HG03066 (cell line): ENCODE measurements at regions not wholly inside any gene's neighbourhood (a gene's known extent, or its start where the extent isn't known, plus 50 kb on each side); places are given as distances from the start of the nearest gene placed in this dataset.
"Not testable (repeated sequence)": the region's sequence is repeated elsewhere in the genome, so short reads cannot be mapped to it uniquely, and the experiment has no call there.

Experiments used
- ATAC-seq: cut with Tn5 transposase; IDR thresholded peaks from one replicate; pipeline ENCODE4 v1.9.1; 2021; ENCODE audit warnings: low read depth; ENCODE audit not compliant: unreplicated experiment

DNA sequence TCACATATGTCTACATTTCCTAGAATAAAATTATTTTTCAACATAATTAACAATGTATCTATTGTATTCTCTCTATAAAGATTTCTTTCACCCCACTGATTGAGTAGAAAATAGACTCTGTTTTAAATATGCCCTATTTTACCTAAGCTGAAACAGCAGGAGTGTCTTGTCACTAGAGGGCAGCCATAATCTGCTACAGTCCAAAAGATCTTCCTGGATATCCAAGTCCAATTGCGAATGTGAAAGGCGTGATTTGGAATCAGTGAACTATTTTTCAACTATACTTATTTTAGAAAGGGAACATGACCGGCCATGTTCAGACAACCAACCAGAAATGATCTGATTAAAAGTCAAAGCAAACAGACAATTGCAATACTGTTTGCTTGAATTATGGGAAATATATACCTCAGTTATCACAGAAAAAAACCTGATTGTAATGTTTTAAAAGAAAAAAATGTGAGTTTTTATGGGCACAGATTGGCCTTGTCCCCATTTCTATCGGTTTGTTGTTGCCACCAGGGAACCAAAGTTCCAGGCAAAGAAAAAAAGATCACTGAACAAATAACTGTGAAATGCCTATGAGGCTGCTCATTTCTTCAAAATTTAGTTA lies 1211.0 kb upstream of the ADGRL4 start:
- ATAC-seq, result no peak

DNA sequence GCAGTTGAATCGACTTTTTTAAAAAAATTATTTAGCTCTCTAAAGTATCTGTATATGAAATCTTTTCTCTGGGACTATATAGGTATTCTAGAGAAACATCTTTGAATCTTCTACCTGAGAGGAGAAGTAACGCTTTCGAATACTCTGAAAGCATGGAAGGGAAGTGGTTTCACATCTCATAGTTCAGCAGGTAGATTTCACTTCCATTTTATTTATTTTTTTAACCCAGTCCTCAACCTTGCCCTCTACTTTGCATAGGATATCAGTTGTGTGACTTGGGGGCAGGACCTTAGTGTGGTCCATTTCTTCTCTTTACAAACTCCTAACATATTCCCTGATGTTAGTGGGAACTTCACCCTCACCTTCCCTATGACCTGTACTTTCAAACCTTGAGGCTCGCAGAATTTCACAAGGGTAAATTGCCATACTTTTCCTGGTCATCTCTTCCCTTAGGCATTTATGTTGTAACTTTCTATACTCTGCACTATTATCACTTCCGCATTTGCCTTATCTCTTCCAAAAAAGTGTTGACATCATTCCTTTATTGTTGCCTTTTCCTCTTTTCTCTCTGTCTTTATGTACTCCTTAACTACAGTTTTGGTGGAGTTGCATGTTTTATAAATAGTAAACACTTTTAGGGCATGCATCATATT lies 1208.5 kb upstream of the ADGRL4 start:
- ATAC-seq, result no peak

DNA sequence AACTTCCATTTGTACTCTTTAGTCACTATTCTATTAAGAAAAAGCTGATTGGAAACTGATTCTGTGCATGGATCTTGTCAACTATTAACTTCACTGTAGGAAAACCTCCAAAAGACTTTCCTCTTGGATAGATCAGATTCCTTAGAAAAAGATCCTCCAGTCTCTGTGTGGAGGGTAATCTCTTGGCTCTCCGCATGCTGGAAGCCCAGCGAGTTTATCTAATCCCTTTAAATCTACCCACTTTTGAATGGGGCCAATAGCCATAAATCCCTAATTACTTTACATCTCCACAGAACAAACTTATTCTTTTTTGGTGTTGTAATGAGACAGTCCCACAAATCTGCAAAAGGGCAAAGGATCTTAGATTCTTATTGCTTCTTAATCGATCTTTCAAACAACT lies 1206.4 kb upstream of the ADGRL4 start:
- no peak for ATAC-seq

DNA sequence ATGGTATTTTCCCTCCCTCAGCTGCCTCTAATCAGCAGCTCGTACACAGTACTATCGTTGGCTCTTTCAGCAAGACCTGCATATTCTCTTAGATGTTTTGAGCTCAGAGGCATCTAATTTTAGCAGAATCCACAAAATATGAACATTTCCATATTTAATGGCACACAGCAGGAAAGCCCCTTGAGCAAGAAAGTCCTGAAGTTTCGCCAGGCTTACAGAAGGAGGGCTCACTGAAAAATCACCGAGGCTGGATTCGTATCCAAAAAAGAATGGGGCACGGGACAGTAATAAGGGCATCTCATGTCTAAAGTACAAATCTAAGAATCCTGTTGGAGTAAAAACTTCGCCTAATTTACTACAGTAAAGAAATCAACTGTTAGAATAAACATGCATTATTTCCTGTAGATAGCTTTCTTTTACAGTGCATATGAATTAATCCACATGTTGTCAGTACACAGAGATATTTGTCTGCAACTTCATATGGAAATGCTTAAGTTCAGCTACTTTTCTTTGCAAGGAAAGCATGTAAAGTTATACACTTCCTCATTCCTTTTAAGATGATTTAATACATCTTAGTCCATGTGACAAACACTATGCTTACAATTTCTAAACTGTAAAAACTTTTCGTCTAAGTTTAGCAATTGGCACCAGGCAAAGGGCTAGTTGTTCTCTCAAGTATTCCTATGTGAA lies 1205.3 kb upstream of the ADGRL4 start:
- no peak for ATAC-seq

DNA sequence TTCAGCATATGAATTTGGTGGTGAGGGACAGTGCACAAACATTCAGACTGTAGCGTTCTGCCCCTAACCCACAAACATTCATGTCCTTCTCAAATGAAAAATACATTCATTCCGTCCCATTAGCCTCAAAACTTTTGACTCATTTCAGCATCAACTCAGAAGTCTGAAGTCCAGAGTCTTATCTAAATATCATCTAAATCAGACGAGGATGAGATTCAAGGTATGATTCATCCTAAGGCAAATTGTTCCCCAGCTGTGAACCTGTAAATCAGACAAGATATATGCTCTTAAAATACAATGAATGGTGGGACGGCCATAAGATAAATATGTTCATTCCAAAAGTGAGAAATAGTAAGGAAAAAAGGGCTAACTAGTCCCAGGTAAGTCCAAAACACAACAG lies 1195.6 kb upstream of the ADGRL4 start:
- ATAC-seq, result no peak

DNA sequence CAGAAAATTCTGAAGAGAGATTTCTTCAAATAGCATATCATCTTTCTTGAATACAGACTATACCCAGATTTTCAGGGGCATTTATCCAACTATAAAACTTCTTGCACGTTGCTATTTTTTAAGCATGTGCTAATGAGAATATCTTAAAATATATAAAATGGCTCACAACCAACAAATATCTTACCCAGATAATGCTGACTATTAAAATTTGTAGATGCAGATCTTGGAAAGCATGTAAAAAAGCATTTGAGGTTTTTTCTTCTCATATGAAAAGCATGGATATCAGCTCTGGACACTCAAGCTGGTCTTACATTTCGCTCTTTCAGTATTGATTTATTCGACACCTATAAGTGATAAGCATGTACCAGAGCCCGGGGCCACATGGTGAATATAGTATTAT lies 1187.7 kb upstream of the ADGRL4 start:
- no peak for ATAC-seq

DNA sequence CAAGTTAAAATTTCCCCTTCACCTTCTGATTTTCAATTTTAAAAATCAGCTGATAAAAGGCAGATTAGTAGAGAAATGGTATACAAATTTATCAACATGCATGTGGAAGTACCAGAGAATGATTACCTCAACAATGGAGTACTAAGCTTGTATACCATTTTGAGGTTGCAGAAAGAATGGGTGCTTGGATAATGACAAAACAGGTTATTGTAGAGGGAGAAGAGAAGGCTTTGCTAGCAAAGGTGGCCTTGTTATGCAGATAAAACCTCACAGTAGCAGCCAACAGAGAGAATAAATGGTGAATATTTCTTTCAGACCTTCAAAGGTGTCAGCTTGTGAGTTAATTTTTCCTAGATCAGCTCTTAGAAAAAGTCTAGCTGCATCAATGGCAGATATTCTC lies 1174.9 kb upstream of the ADGRL4 start:
- no peak for ATAC-seq

DNA sequence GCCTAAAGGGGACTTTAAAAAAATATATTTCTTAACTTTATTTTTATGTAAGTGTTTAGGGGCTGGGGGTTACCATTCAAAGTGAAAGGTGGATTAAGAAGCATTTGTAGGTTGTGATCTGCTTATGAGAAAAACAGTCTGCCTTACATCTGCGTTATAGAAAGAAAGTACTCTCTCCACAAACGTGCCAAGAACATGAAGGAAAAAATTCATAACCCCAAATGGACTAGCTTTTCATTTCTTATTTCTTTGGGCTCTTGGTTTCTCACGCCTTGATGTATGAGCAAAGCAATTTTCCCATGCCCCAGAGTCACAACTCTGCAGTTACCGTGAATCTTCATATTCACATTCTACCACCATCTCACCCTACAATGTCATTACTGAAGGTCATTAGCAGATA lies 1165.1 kb upstream of the ADGRL4 start:
- no peak for ATAC-seq

DNA sequence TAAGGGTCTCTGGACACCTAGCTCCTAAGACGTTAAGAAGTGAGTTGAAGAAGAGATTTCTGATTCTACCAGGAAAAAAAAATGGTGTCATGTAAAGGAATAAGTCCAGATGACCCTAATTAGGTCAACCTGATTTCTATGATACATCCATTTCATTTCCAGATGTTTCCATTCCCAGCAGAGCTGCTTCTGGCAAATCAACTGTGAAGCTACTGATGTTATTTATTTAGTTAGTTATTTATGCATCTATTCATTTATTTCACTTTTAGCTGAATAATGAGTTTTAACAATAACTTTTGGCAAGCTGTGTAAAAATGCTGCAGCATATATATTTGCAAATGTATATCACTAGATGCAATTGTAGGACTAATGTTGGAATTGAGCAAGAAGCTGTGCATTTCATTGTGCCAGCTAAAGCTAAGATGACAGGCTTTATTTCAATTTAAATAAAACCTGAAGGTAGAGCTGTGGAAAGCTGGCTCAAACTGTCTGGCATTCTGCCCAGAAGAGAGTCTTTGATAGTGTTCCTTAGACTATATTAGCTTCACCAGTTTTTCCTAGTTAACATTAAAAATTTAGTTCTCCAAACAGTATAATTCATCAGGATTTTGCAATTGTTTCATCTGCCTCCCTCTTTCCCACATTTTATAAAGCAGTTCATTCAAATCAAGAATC lies 1164.4 kb upstream of the ADGRL4 start:
- no peak for ATAC-seq

DNA sequence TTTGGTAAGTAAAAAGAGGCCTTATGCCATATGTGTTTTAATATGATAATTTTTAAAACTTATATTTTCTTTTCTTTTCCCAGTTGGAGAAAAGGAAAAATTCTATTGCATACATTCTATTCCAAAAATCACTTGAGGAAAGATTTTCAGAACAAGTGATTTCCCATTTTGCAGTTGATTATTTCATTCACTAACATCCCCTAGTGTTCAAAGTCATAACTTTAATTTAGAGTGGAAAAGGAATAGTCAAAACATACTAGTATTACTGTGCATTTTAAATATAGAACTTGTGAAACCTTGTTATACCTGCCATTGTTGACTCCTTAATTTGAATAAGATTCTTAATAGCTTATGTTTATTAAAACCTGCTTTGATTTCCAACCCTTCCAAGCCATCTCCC lies 1157.6 kb upstream of the ADGRL4 start:
- no peak for ATAC-seq

DNA sequence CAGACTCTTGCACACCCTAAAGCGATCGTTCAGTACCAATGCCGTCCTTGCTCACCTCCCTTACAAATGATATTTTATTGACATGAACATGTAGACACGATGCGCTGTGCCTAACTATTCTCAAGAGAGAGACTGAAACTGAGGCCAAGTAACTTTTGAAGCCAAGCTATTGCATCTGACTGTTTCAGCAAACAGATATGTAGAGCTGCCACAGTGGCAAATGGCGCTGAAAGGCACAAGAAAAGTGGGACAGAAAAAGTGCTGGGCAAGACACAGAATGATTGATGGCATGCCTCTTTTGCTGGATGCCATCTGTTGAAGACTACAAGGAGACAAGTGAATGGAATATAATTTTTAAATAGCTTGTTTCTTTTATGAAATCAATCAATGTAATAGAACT lies 1157.2 kb upstream of the ADGRL4 start:
- no peak for ATAC-seq

DNA sequence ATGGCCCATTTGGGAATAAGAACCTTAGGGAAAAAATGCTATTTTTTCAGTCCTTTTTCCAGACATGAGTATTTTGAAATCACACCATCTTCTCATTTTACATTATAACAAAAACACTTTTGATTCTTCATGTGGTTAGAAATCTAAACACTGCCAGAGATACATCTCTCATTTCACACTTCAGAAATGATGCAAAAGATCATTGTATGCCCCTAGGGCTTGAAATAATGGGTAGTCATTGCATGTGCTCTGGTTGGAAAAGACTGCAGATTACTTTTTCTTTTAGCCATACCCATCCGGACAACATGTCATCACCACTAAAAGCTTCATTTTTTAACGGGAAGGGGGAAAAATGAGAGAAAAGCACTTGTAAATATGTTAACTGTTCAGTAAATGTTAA lies 1152.2 kb upstream of the ADGRL4 start:
- ATAC-seq, result no peak

DNA sequence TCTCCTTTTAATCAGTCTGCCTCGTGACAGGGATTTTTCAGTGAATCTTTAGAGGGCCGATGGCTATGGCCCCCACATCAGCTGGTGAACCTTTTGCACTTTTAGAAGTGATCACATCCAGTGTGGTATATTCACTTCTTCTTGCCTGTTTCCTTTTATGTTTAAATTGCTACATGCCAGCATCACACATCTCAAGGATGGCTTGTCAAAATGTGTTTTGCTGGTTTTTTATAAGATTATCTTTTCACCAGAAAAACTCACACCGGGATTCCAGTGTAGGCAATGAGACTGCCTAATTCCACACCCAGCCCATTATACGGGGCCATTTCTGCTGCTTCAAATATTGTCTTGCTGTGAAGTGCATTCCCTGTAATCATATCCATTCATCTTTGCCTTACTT lies 1151.7 kb upstream of the ADGRL4 start:
- no peak for ATAC-seq

DNA sequence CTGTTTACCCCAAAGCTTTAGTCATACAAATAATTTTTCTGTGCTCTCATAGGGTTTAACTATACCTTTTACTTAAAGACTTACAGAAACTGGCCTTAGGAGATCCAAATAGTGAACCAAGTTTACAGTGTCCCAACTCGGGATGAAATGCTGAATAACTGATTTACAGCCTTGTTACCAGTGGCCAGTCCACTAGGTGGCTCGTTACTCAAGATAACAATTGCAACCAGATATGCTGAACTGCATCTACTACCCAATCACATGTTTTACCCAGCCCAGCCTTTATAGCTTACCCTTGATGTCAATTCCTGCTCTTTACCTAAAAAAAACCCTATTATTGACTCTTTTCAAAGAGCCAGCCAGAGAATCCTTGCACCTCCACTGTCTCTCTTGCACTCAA lies 1148.8 kb upstream of the ADGRL4 start:
- no peak for ATAC-seq

DNA sequence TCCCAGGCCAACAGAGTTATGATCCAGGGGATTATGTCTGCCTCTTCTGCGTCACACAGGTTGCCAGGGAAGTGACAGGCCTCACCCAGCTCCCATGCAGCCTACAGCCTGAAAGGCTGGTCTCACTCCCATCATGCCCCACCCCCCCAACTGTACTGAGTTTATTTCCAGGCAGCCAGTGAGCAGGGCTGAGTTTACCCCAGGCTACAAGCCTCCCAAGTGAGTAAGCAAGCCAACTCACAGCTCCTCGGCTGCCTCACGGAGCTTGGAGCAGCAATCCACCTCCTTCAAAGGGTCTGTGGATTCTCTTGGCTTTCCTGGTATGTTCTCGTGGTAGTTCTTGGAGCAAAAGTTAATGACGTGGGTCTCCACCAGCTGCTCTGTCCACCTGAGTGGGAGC lies 1147.6 kb upstream of the ADGRL4 start:
- ATAC-seq, result no peak

DNA sequence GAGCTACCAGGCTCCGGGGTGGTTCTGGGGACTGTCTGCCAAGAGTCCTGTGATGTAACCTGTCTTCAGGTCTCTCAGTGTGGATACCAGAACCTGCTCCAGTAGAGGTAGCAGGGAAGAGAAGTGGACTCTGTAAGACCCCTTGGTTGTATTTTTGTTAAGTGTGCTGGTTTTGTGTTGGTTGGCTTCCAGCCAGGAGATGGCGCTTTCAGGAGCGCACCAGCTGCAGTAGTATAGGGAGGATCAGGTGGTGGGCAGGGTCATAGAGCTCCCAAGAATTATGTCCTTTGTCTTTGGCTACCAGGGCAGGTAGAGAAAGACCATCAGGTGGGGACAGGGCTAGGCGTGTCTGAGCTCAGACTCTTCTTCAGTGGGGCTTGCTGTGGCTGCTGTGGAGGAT lies 1147.2 kb upstream of the ADGRL4 start:
- no peak for ATAC-seq

DNA sequence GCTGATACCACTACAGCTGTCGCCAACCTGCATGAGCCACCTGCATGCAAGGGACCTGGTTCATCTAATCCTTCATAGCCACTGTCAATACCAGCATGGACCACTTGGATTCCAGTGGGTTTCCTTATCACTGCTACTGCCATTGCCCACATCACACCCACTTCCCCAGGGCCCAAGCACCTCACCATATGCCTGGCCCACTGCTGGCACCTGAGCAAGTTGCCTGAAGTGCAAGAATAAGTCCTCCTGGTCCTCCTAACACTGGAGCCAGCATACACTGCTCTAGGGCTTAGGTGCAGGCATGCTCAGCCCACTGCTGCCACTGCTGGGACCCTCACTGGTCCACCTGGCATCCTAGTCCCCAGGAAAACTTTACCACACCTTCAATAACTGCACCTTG lies 1136.8 kb upstream of the ADGRL4 start:
- ATAC-seq, result no peak

DNA sequence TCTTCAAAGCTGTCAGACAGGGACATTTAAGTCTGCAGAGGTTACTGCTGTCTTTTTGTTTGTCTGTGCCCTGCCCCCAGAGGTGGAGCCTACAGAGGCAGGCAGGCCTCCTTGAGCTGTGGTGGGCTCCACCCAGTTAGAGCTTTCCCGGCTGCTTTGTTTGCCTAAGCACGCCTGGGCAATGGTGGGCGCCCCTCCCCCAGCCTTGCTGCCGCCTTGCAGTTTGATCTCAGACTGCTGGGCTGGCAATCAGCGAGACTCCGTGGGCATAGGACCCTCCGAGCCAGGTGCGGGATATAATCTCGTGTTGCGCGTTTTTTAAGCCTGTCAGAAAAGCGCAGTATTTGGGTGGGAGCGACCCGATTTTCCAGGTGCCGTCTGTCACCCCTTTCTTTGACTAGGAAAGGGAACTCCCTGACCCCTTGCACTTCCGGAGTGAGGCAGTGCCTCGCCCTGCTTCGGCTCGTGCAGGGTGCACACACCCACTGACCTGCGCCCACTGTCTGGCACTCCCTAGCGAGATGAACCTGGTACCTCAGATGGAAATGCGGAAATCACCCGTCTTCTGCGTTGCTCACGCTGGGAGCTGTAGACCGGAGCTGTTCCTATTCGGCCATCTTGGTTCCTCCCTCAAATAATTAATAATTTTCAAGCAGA lies 1131.5 kb upstream of the ADGRL4 start:
- ATAC-seq, result not testable (repeated sequence)

DNA sequence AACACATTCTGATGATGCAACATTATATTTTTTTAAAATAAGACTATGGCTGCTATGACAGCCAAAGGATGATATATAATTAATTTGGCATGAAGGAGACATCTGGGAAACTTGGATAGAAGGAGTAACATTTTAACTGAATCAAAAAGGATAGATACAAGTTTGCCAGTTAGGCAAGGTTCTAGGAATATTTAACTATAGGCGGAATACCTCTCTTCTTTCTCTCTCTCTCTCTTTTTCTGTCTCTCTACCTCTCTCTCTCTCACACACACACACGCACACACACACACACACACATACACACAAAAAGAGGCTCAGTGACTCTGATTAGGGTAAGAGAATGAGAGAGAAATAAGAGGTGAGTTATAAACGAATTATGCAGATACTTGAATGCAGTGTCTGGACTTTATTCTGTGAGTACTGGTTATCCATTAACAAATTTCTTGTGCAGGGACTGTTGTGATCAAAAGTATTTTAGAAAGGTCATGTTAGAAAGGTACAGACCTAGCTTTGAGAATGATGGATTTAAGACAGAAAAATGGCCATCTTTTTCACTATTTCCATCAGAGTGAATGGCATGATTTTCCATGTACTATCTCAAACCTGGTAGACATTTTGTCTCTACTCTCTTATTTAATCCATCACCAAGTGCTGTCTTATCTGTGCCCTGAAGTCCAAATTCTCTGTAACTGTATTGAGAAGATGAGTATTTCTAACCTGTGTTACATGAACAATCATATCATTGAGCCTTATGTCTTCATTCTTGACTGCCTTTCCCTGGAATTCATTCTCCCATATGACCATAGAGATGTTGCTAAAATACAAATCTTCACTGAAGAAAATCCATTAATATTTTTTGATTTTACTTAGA lies 1106.9 kb upstream of the ADGRL4 start:
- no peak for ATAC-seq

DNA sequence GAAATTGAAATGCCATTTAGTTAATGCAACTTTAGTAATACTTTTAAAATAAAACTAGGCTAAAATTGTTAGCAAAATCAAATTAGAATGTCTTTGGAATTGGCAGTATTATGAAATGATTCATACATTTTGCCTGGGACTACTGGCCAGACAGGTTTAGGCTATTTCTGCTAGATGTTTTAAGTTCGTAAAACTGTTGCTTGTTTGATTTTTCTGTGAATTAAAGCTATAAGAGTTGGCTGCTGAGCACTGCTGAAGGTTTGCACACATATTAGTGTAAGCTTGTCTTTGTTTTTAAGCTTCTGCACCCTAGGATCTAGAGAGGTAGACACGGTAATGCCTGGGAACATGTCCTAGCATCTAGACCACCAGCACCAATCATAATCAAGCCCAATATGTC lies 1094.6 kb upstream of the ADGRL4 start:
- no peak for ATAC-seq
